ENCODE measurements at regions not wholly inside any gene's neighbourhood (a gene's known extent, or its start where the extent isn't known, plus 50 kb on each side); places are given as distances from the start of the nearest gene placed in this dataset.

DNA sequence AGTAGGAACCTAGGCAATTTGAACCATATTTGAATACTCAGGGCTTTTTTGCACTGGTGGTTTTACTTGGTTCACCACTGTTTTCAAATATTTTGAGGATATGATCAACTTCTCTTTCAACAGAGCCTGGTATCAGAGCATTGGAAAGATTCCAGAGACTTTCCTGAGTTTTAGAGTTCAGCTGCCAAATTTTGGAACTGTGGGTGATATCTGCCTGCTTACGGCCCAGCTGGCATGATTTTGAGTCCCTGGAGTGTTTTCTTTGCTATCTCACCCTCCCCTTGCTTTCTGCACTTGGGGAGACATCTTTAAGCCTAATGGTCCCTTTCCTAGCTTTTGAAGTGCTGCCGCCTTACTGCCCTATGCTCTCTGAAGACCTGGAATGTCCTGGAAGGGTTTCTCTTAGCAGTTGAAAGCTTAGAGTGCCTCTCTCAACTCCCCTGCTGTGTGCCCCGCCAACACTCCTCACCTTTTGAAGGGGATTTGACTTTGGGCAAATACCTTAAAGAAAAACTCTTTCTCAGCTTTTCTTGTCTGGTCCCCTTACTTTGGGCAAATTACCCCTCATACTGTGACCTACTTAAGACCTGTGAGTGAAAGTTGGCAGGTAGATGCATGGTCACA, 539.1 kb downstream of the MFSD1 start:
- Histone ChIP-seq H3K4me2 (ENCODE audit: low read depth, low read length) (no peak overlapping the region), H3K9me2 (replicated peaks; ENCODE audit: insufficient read depth, low read length) (no peaks in the 10 kb centered on the region), H3K27me3 (replicated peaks; ENCODE audit: insufficient read depth, low read length) (no peaks in the 10 kb centered on the region), H3K9me3 (replicated peaks; ENCODE audit: insufficient read depth, low read length) (no peaks in the 10 kb centered on the region), H3K4me3 (ENCODE audit: low read length) (no peak overlapping the region), H3K27ac (ENCODE audit: low read length) (no peak overlapping the region), H3K9ac (ENCODE audit: low read length) (no peak overlapping the region), H3K36me3 (replicated peaks; ENCODE audit: insufficient read depth, low read length) (no peaks in the 10 kb centered on the region), H3K4me1 (ENCODE audit: low read length) (no peaks in the 10 kb centered on the region), H3K79me2 (ENCODE audit: low read length) (no peaks in the 10 kb centered on the region), H3F3A (ENCODE audit: insufficient read depth, low read length) (no peaks in the 10 kb centered on the region), H2AFZ (ENCODE audit: low read length) (no peak overlapping the region), H4K20me1 (ENCODE audit: insufficient read depth, low read length) (no peaks in the 10 kb centered on the region)
- DNase-seq: no peak
- TF ChIP-seq, protein P1, sequence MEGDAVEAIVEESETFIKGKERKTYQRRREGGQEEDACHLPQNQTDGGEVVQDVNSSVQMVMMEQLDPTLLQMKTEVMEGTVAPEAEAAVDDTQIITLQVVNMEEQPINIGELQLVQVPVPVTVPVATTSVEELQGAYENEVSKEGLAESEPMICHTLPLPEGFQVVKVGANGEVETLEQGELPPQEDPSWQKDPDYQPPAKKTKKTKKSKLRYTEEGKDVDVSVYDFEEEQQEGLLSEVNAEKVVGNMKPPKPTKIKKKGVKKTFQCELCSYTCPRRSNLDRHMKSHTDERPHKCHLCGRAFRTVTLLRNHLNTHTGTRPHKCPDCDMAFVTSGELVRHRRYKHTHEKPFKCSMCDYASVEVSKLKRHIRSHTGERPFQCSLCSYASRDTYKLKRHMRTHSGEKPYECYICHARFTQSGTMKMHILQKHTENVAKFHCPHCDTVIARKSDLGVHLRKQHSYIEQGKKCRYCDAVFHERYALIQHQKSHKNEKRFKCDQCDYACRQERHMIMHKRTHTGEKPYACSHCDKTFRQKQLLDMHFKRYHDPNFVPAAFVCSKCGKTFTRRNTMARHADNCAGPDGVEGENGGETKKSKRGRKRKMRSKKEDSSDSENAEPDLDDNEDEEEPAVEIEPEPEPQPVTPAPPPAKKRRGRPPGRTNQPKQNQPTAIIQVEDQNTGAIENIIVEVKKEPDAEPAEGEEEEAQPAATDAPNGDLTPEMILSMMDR (IDR thresholded peaks at IDR 0.05; ENCODE audit: low read length): no peak
- TF ChIP-seq EZH2 (optimal IDR thresholded peaks at IDR 0.05; ENCODE audit: low read depth, low read length) (no peak), EZH2phosphoT487 (IDR thresholded peaks at IDR 0.05; ENCODE audit: low read length) (no peak)

DNA sequence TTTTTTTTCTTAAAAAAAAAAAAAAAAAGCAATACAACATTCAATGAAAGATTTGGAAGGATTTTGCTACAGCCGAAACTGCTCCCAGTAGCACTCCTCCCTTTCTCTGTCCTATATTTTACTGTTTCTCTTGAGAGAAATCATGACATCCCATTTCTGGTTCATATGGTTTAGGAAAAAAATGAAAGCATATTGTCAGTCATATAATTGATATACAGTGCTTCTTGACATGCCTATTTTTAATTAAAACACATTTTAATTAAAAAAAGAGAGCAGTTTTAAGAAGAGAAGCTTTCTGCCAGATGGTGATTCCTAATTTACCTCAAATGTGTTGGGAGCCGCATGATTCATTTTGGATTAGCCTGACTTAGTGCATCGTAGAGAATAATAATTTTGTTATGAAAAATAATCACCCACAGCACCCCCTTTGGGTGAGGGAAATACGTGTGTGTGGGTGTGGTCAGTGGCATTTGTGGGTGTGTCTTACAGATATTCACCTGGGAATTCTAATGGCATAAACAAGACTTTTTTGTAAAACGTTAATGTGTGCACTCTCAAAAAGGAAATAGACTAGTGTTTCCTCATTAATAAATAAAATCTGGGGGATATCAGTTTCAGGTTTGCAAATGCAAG, 544.5 kb downstream of the MFSD1 start:
- Histone ChIP-seq H3K9ac (ENCODE audit: low read length) (no peak overlapping the region), H3K36me3 (replicated peaks; ENCODE audit: insufficient read depth, low read length) (no peaks in the 10 kb centered on the region), H3K27ac (ENCODE audit: low read length) (no peak overlapping the region), H3K9me3 (replicated peaks; ENCODE audit: insufficient read depth, low read length) (no peaks in the 10 kb centered on the region), H3F3A (ENCODE audit: insufficient read depth, low read length) (no peaks in the 10 kb centered on the region), H3K4me2 (ENCODE audit: low read depth, low read length) (no peak overlapping the region), H3K4me1 (ENCODE audit: low read length) (no peaks in the 10 kb centered on the region), H3K4me3 (ENCODE audit: low read length) (no peak overlapping the region), H4K20me1 (ENCODE audit: insufficient read depth, low read length) (no peaks in the 10 kb centered on the region), H3K27me3 (replicated peaks; ENCODE audit: insufficient read depth, low read length) (no peaks in the 10 kb centered on the region; the same call in 1 of the 2 replicates), H2AFZ (ENCODE audit: low read length) (no peak overlapping the region), H3K79me2 (ENCODE audit: low read length) (no peaks in the 10 kb centered on the region), H3K9me2 (replicated peaks; ENCODE audit: insufficient read depth, low read length) (no peaks in the 10 kb centered on the region)
- DNase-seq: no peak
- TF ChIP-seq EZH2 (optimal IDR thresholded peaks at IDR 0.05; ENCODE audit: low read depth, low read length) (no peak), EZH2phosphoT487 (IDR thresholded peaks at IDR 0.05; ENCODE audit: low read length) (no peak)
- TF ChIP-seq, protein P1 (IDR thresholded peaks at IDR 0.05; ENCODE audit: low read length): no peak

DNA sequence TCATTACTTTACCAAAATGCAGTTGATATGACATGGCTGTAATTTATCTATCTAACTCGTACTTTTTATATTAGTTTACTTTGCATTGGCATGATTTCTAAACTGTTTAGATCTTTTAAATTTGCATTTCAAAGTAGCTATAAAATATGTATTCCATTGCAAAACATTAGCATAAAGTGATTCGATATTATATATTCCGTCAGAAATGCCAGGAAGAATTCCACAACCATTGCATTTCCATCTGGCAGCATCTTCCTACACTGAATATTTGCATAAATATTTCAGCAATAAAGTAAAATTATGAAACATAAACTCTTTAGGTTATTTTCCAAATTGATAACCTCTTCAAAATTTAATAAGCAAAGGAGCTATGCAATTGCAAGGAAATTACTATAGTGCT, 546.6 kb downstream of the MFSD1 start:
- DNase-seq: no peak
- H2AFZ ChIP-seq (ENCODE audit: low read length): no peak overlapping the region
- no peaks in the 10 kb centered on the region for H3K36me3 ChIP-seq (replicated peaks; ENCODE audit: insufficient read depth, low read length)
- H3K27ac ChIP-seq (ENCODE audit: low read length): no peak overlapping the region
- H3K4me1 ChIP-seq (ENCODE audit: low read length): no peaks in the 10 kb centered on the region
- no peaks in the 10 kb centered on the region for H3K79me2 ChIP-seq (ENCODE audit: low read length)
- H4K20me1 ChIP-seq (ENCODE audit: insufficient read depth, low read length): no peaks in the 10 kb centered on the region
- H3K9me2 ChIP-seq (replicated peaks; ENCODE audit: insufficient read depth, low read length): no peaks in the 10 kb centered on the region
- no peak overlapping the region for H3K4me2 ChIP-seq (ENCODE audit: low read depth, low read length)
- no peaks in the 10 kb centered on the region for H3K9me3 ChIP-seq (replicated peaks; ENCODE audit: insufficient read depth, low read length)
- H3K27me3 ChIP-seq (replicated peaks; ENCODE audit: insufficient read depth, low read length): no peaks in the 10 kb centered on the region; the same call in 1 of the 2 replicates
- TF ChIP-seq EZH2 (optimal IDR thresholded peaks at IDR 0.05; ENCODE audit: low read depth, low read length) (no peak), EZH2phosphoT487 (IDR thresholded peaks at IDR 0.05; ENCODE audit: low read length) (no peak)
- TF ChIP-seq, protein P1 (IDR thresholded peaks at IDR 0.05; ENCODE audit: low read length): no peak
- no peak overlapping the region for H3K4me3 ChIP-seq (ENCODE audit: low read length)
- no peak overlapping the region for H3K9ac ChIP-seq (ENCODE audit: low read length)
- H3F3A ChIP-seq (ENCODE audit: insufficient read depth, low read length): no peaks in the 10 kb centered on the region

All from MM.1S (cell line).